GM23248 (cell line): ENCODE measurements at regions not wholly inside any gene's neighbourhood (a gene's known extent, or its start where the extent isn't known, plus 50 kb on each side); places are given as distances from the start of the nearest gene placed in this dataset.

ENCODE experiments used
- EZH2 ChIP-seq: fragments of 200-600 bp; sonication (generic); IDR thresholded peaks from 2 replicates; pipeline ENCODE4 v1.6.1; 2018; ENCODE audit warnings: antibody characterized with exemption, mild to moderate bottlenecking; ENCODE audit not compliant: insufficient read depth, poor library complexity, severe bottlenecking
- EZH2phosphoT487 ChIP-seq: fragments of 200-600 bp; sonication (generic); IDR thresholded peaks from 2 replicates; pipeline ENCODE4 v1.6.1; 2018; ENCODE audit warnings: antibody characterized with exemption, moderate library complexity, mild to moderate bottlenecking, low read depth; ENCODE audit not compliant: insufficient read depth

GRCh38 chr2:20560891-20561636 is 89.8 kb downstream of the HS1BP3 start:
- no peak for TF ChIP-seq EZH2
- no peak for TF ChIP-seq EZH2phosphoT487
